SH-SY5Y (cell line): ENCODE measurements at regions not wholly inside any gene's neighbourhood (a gene's known extent, or its start where the extent isn't known, plus 50 kb on each side); places are given as distances from the start of the nearest gene placed in this dataset.

Experiments used
- GATA2 ChIP-seq: IDR thresholded peaks from 2 replicates; pipeline ENCODE4 v1.6.1; 2011; ENCODE audit warnings: mild to moderate bottlenecking, low read depth, low read length
- GATA3 ChIP-seq: IDR thresholded peaks from 2 replicates; pipeline ENCODE4 v1.6.1; 2011; ENCODE audit warnings: low read depth, mild to moderate bottlenecking, low read length, moderate library complexity

DNA sequence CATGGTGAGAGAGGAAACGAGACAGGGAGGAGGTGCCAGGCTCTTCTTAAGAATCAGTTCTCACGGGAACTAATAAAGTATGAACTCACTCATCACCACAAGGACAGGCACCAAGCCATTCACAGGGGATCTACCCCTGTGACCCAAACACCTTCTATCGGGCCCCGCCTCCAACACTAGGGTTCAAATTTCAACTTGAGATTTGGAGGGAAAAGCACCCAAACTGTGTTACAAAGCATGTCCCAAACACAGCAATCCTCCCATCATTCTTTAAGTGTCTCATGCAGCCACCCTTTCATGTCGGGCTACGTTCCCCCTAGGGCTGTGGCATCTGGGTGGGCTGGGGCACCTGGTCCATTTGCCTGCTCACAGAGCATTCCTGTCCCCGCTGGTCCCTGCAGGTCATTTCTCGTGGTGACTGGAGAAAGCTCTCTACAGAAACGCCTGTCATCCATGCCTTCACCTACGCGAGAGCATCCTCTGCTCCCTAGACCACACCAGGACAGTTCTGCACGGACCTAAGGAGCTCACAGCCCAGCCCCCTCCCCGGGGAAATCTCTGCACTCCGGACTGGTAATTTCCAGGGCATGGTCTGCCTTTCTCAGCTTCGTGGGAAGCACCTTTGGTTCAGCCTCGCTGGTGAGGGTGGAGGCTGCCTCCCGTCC is 79.6 kb downstream of the TTLL2 start:
- no peak for TF ChIP-seq GATA3
- TF ChIP-seq GATA2 = no peak

DNA sequence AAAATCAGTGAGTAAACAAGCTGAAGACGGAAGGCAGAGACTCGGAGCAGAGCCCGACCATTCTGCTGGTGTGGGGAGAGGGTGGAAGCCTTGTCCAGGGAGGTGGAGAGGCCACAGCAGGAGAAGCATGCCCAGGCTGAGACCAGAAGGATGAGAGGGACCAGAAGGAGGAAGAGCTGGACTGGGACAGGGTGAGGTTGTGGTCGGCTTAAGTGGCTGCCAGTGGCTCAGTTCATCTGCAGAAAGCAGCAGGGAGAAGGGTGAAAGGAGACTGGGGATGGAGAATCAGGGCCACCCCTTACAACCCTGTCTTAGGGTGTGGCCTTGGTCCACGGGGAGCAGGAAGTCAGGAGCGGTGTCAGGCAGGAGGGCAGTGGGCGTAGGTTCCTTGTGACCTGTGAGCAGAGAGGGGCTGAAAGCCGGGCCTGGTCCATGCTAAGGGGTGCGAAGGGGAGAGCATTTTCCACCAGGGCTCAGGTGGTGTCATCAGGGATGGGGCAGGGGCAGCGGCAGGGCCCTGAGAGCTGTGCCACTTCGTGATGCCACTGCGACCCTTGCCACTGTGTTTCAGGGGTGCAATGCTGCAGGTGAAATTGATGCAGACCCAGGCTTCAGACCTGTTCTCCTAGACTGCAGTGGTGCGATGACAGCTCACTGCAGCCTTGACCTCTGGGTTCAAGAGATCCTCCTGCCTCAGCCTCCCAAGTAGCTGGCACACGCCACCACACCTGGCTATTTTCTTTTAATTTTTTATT is 81.1 kb downstream of the TTLL2 start:
- TF ChIP-seq GATA2 (no peak), GATA3 (no peak)

- TF ChIP-seq GATA3 = no peak
Observed at GRCh38 chr6:167407239-167408064, 82.6 kb downstream of the TTLL2 start.

- TF ChIP-seq GATA3 = no peak
- TF ChIP-seq GATA2 = no peak
Observed at GRCh38 chr6:167408235-167408869, 83.5 kb downstream of the TTLL2 start.

- TF ChIP-seq GATA3 (no peak), GATA2 (no peak)
Observed at GRCh38 chr6:167409079-167409478, 84.2 kb downstream of the TTLL2 start.

GRCh38 chr6:167409694-167410093 is 84.8 kb downstream of the TTLL2 start:
- TF ChIP-seq GATA2 (no peak), GATA3 (no peak)

GRCh38 chr6:167410462-167410861 is 85.6 kb downstream of the TTLL2 start:
- TF ChIP-seq GATA3 = no peak
- no peak for TF ChIP-seq GATA2

GRCh38 chr6:167412506-167412905 is 87.6 kb downstream of the TTLL2 start:
- TF ChIP-seq GATA3 (no peak), GATA2 (no peak)

- TF ChIP-seq GATA2 = no peak
- TF ChIP-seq GATA3 = no peak
Observed at GRCh38 chr6:167415441-167415961, 90.6 kb downstream of the TTLL2 start.

GRCh38 chr6:167416676-167417430 is 92.0 kb downstream of the TTLL2 start:
- no peak for TF ChIP-seq GATA2
- no peak for TF ChIP-seq GATA3

DNA sequence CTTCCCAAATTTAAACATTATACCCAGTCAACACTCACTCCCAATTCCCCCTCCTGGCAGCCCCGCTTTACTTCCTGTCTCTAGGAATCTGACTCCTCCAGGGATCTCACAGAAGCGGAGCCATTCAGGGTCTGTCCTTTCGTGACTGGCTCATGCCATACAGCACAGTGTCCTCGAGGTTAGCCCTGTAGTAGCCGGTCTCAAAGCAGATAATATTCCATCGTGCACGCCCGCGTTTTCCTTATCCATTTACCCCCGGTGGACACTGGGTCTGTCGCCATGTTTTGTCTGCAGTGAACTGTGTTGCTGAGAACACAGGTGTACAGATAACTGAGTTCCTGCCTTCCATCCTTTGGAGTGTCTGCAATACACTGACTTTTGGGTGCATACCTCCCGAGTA is 95.3 kb downstream of the TTLL2 start:
- TF ChIP-seq GATA3 (no peak), GATA2 (no peak)

- no peak for TF ChIP-seq GATA3
- TF ChIP-seq GATA2 = no peak
Observed at GRCh38 chr6:167420858-167421766, 96.2 kb downstream of the TTLL2 start.
